Ascending aorta (tissue), 2 donors: ENCODE measurements at regions not wholly inside any gene's neighbourhood (a gene's known extent, or its start where the extent isn't known, plus 50 kb on each side); places are given as distances from the start of the nearest gene placed in this dataset.

ENCODE experiments used
- DNase-seq, 2 donors: peaks; one replicate each; pipeline ENCODE4 v3.0.0-alpha.2; 2019; ENCODE audit warnings: low spot score in 2 of 2
- H3K27ac ChIP-seq, 2 donors: fragments of 200-600 bp; sonication (generic); one replicate each; pipeline ENCODE4 v1.5.1; 2016 to 2017; ENCODE audit warnings: mild to moderate bottlenecking in 1 of 2
- H3K27me3 ChIP-seq: fragments of 200-600 bp; sonication (generic); one replicate; pipeline ENCODE4 v1.5.1; 2017
- H3K36me3 ChIP-seq, 2 donors: fragments of 200-600 bp; sonication (generic); one replicate each; pipeline ENCODE4 v1.5.1; 2016
- H3K4me1 ChIP-seq, 2 donors: fragments of 200-600 bp; sonication (generic); one replicate each; pipeline ENCODE4 v1.5.1; 2016 to 2017; ENCODE audit warnings: mild to moderate bottlenecking in 1 of 2
- H3K4me3 ChIP-seq, 2 donors: fragments of 200-600 bp; sonication (generic); one replicate each; pipeline ENCODE4 v1.5.1; 2016 to 2017; ENCODE audit warnings: mild to moderate bottlenecking in 1 of 2
- H3K9me3 ChIP-seq, 2 donors: fragments of 200-600 bp; sonication (generic); one replicate each; pipeline ENCODE4 v1.5.1; 2016
- intact Hi-C: fragments of 100-400 bp; cut with DNase I; formaldehyde crosslinking; loops from one replicate; pipeline ENCODE4 v1.15.1; 2023
- TF ChIP-seq, protein P1 (sequence below), 3 experiments: fragments of 200-600 bp in 2 of 3; fragments of 450-650 bp in 1 of 3; sonication (generic) in 2 of 3; IDR thresholded peaks; one replicate each; pipeline ENCODE4 v1.5.1; 2016 to 2019; ENCODE audit warnings: antibody characterized with exemption in 3 of 3, mild to moderate bottlenecking in 1 of 3, moderate library complexity in 1 of 3

- TF ChIP-seq, protein P1, sequence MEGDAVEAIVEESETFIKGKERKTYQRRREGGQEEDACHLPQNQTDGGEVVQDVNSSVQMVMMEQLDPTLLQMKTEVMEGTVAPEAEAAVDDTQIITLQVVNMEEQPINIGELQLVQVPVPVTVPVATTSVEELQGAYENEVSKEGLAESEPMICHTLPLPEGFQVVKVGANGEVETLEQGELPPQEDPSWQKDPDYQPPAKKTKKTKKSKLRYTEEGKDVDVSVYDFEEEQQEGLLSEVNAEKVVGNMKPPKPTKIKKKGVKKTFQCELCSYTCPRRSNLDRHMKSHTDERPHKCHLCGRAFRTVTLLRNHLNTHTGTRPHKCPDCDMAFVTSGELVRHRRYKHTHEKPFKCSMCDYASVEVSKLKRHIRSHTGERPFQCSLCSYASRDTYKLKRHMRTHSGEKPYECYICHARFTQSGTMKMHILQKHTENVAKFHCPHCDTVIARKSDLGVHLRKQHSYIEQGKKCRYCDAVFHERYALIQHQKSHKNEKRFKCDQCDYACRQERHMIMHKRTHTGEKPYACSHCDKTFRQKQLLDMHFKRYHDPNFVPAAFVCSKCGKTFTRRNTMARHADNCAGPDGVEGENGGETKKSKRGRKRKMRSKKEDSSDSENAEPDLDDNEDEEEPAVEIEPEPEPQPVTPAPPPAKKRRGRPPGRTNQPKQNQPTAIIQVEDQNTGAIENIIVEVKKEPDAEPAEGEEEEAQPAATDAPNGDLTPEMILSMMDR (IDR thresholded peaks at IDR 0.05), result no peak
- no peak overlapping the region for H3K4me3 ChIP-seq
Observed at GRCh38 chr2:17030047-17030446, 364.4 kb upstream of the CYRIA start.

GRCh38 chr2:17012297-17012696 is 346.7 kb upstream of the CYRIA start:
- intact Hi-C loops, result no loop called here
- TF ChIP-seq, protein P1 (IDR thresholded peaks at IDR 0.05), result no peak

More at GRCh38 chr2:17030047-17030446, 364.4 kb upstream of the CYRIA start:
- no peak for DNase-seq
- H3K27me3 ChIP-seq, result no peaks in the 10 kb centered on the region
- intact Hi-C loops, result no loop called here
- H3K9me3 ChIP-seq, result no peaks in the 10 kb centered on the region
- no peaks in the 10 kb centered on the region for H3K4me1 ChIP-seq
- no peaks in the 10 kb centered on the region for H3K36me3 ChIP-seq
- no peak overlapping the region for H3K27ac ChIP-seq

DNA sequence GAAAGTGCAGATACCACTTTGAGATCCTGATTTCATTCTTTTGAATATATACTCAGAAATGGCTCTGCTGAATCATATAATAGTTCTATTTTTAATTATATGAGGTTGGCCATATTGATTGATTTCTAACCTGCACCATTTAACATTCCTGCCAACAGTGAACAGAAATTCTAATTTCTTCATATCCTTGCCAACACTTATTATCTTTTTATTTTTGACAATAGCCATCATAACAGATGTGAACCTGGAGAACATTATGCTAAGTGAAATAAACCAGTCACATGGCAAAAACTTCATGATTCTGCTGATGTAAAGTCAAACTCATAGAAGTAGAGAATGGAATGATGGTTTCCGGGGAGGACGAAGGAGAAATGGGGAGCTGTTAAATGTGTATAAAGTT is 344.5 kb upstream of the CYRIA start:
- Histone ChIP-seq H3K9me3 (no peaks in the 10 kb centered on the region), H3K36me3 (no peaks in the 10 kb centered on the region), H3K27ac (no peak overlapping the region), H3K4me3 (no peak overlapping the region), H3K27me3 (no peaks in the 10 kb centered on the region), H3K4me1 (no peaks in the 10 kb centered on the region)
- TF ChIP-seq, protein P1 (IDR thresholded peaks at IDR 0.05), result no peak
- intact Hi-C loops, result no loop called here
- no peak for DNase-seq

More at GRCh38 chr2:17012297-17012696, 346.7 kb upstream of the CYRIA start:
- Histone ChIP-seq H3K9me3 (no peaks in the 10 kb centered on the region), H3K4me1 (no peaks in the 10 kb centered on the region), H3K36me3 (no peaks in the 10 kb centered on the region), H3K27ac (no peak overlapping the region), H3K4me3 (no peak overlapping the region), H3K27me3 (no peaks in the 10 kb centered on the region)
- no peak for DNase-seq

DNA sequence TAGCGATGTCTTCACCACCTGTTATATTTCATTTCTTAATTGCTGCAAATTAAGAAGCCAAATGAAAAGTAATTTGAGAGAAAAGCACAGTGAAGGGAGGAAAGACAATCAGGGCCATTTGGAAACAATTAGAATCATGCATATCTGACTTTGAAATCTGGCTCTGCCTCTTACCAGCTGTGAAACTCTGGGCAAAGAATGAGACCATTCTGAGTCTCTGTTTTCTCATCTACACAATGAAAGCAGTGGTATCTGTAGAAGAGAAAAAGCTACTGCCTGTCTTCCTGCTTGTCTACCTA is 334.5 kb upstream of the CYRIA start:
- peaks cover 0 to 16% of the 10 kb centered on the region in 2 donors for H3K9me3 ChIP-seq
- H3K4me1 ChIP-seq, result no peaks in the 10 kb centered on the region
- TF ChIP-seq, protein P1 (IDR thresholded peaks at IDR 0.05), result no peak
- H3K27me3 ChIP-seq, result no peaks in the 10 kb centered on the region
- no peak for DNase-seq
- H3K36me3 ChIP-seq, result no peaks in the 10 kb centered on the region
- intact Hi-C loops, result no loop called here
- no peak overlapping the region for H3K27ac ChIP-seq
- no peak overlapping the region for H3K4me3 ChIP-seq

- H3K27me3 ChIP-seq, result no peaks in the 10 kb centered on the region
- H3K4me3 ChIP-seq, result no peak overlapping the region
- no peaks in the 10 kb centered on the region for H3K4me1 ChIP-seq
- H3K9me3 ChIP-seq, result peaks cover 0 to 16% of the 10 kb centered on the region in 2 donors
- intact Hi-C loops, result no loop called here
- no peaks in the 10 kb centered on the region for H3K36me3 ChIP-seq
- DNase-seq, result no peak
- TF ChIP-seq, protein P1 (IDR thresholded peaks at IDR 0.05), result no peak
- H3K27ac ChIP-seq, result no peak overlapping the region
Observed at GRCh38 chr2:16999347-17000183, 333.9 kb upstream of the CYRIA start.
